ENCODE measurements at regions not wholly inside any gene's neighbourhood (a gene's known extent, or its start where the extent isn't known, plus 50 kb on each side); places are given as distances from the start of the nearest gene placed in this dataset.

DNA sequence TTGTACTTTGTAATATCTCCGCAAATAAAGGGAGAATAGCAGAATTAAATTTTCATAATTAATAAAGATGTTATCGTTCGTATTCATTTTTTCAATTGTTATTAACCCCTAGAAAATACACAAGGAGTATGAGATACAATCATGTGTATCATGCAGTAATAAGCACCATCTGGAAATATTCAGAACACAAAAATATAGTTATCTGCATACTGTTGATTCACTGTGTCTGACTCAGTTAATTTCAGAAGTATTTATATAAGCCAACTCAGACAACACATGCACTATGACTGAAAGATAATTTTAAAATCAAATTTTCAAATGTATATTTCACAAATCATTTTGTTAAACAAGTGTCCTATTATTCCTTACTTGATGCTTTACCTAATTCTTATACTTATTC, 1954.8 kb downstream of the ARAP2 start:
- TF ChIP-seq POLR2A (IDR thresholded peaks at IDR 0.05; ENCODE audit: low read length) (no peak), GATA1 (IDR thresholded peaks at IDR 0.05; ENCODE audit: low read depth, low read length) (no peak)
